Psoas muscle (tissue), 7 donors: ENCODE measurements at regions not wholly inside any gene's neighbourhood (a gene's known extent, or its start where the extent isn't known, plus 50 kb on each side); places are given as distances from the start of the nearest gene placed in this dataset.

Source experiments
- ATAC-seq, 4 donors: fragments of 200-7000 bp; cut with Tn5 transposase; one replicate each; pipeline ENCODE4 v1.9.1; 2020; ENCODE audit warnings: moderate library complexity in 3 of 4, mild to moderate bottlenecking in 2 of 4
- DNase-seq, 2 donors: peaks; one replicate each; pipeline ENCODE4 v3.0.0-alpha.2; 2020
- H3K27ac ChIP-seq: fragments of 200-600 bp; one replicate; pipeline ENCODE4 v1.8.0; 2022
- H3K27me3 ChIP-seq, 3 donors: fragments of 200-600 bp in 1 of 3; one replicate each; pipeline versions ENCODE4 v1.6.1 to v1.8.0; 2013 to 2022; ENCODE audit warnings: low read length in 2 of 3, mild to moderate bottlenecking in 2 of 3, moderate library complexity in 1 of 3; ENCODE audit not compliant: insufficient read depth in 3 of 3
- H3K36me3 ChIP-seq, 2 donors: fragments of 200-600 bp in 1 of 2; one replicate each; pipeline versions ENCODE4 v1.6.1 to v1.8.0; 2013 to 2022; ENCODE audit warnings: low read depth in 1 of 2, mild to moderate bottlenecking in 1 of 2, moderate library complexity in 1 of 2; ENCODE audit not compliant: insufficient read depth in 1 of 2
- H3K4me1 ChIP-seq: fragments of 200-600 bp; one replicate; pipeline ENCODE4 v1.8.0; 2022
- H3K4me3 ChIP-seq: fragments of 200-600 bp; one replicate; pipeline ENCODE4 v1.8.0; 2022; ENCODE audit warnings: mild to moderate bottlenecking
- H3K9me3 ChIP-seq: fragments of 200-600 bp; one replicate; pipeline ENCODE4 v1.8.0; 2022
- WGBS, 3 donors: extraction: QIAGEN DNeasy Blood & Tissue Kit; methylation state at CpG; one replicate each; pipeline versions ENCODE4 v1.1.6 to v1.1.7; 2013; 5-methylcytosine and 5-hydroxymethylcytosine counted together
- intact Hi-C, 2 donors: fragments of 100-400 bp; cut with DNase I; formaldehyde crosslinking; loops; one replicate each; pipeline versions ENCODE4 v1.11.0 to v1.14.2; 2022
- TF ChIP-seq, protein P1 (sequence below): fragments of 200-600 bp; IDR thresholded peaks from one replicate; pipeline ENCODE4 v1.8.0; 2022; ENCODE audit warnings: antibody characterized with exemption
- donor health status: healthy with polysubstance abuse.
- donor health status: DM: no; HTN: no; CAD: no; lungs with moderate emphysema.
- donor health status: Bipolar disorder and iron deficiency.
- donor health status: healthy.
- donor health status: DM: yes; HTN: yes; CAD: no.
- donor health status: DM: no; HTN: no; CAD: no.
- donor health status: DM: yes; HTN: yes; CAD: no.

DNA sequence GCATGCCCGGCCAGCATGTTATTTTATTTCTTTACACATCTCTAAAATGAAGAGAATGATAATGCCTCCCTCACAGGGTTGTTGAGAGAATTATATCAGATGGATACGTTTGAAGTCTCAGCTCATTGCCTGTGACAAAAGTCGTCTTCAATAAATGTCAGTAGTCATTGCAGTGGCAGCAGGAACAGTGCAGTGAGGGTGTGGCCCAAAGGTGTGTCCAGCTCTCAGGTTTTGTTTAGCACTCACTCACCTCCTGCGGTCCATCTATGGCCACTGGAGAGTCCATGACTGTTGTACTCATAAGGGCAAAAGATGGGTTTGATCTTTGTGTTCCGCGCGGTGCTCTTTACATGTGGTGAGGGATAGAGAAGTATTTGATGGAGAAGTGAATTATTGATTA lies 77.2 kb upstream of the TIAM2 start:
- Histone ChIP-seq H3K27ac (no peak overlapping the region), H3K4me1 (no peaks in the 10 kb centered on the region), H3K9me3 (no peaks in the 10 kb centered on the region), H3K4me3 (no peak overlapping the region), H3K36me3 (no peaks in the 10 kb centered on the region), H3K27me3 (no peaks in the 10 kb centered on the region)
- no peak for ATAC-seq
- 93 to 95% (median 95%) methylated on average over 7 of the region's 7 CpGs for WGBS, 3 donors
- intact Hi-C loops, result no loop called here
- no peak for DNase-seq
- TF ChIP-seq, protein P1, sequence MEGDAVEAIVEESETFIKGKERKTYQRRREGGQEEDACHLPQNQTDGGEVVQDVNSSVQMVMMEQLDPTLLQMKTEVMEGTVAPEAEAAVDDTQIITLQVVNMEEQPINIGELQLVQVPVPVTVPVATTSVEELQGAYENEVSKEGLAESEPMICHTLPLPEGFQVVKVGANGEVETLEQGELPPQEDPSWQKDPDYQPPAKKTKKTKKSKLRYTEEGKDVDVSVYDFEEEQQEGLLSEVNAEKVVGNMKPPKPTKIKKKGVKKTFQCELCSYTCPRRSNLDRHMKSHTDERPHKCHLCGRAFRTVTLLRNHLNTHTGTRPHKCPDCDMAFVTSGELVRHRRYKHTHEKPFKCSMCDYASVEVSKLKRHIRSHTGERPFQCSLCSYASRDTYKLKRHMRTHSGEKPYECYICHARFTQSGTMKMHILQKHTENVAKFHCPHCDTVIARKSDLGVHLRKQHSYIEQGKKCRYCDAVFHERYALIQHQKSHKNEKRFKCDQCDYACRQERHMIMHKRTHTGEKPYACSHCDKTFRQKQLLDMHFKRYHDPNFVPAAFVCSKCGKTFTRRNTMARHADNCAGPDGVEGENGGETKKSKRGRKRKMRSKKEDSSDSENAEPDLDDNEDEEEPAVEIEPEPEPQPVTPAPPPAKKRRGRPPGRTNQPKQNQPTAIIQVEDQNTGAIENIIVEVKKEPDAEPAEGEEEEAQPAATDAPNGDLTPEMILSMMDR, result no peak

- no peak for ATAC-seq
- H3K27ac ChIP-seq, result no peak overlapping the region
- H3K27me3 ChIP-seq, result no peaks in the 10 kb centered on the region
- no peak for DNase-seq
- H3K4me1 ChIP-seq, result no peaks in the 10 kb centered on the region
- no peaks in the 10 kb centered on the region for H3K36me3 ChIP-seq
- no peaks in the 10 kb centered on the region for H3K9me3 ChIP-seq
- intact Hi-C loops, result loop anchor here in 1 of 2 donors (10.0 kb wide), 1 partner anchor 325 kb away; no protein-coding TSS in a partner anchor
- no peak overlapping the region for H3K4me3 ChIP-seq
- TF ChIP-seq, protein P1, result no peak
- 87 to 92% (median 92%) methylated on average over 5 of the region's 5 CpGs for WGBS, 3 donors
These were observed 75.3 kb upstream of the TIAM2 start for GRCh38 chr6:154919806-154920205.

GRCh38 chr6:154920495-154921200 lies 74.5 kb upstream of the TIAM2 start:
- Histone ChIP-seq H3K4me1 (no peaks in the 10 kb centered on the region), H3K4me3 (no peak overlapping the region), H3K9me3 (no peaks in the 10 kb centered on the region), H3K27ac (no peak overlapping the region), H3K27me3 (no peaks in the 10 kb centered on the region), H3K36me3 (no peaks in the 10 kb centered on the region)
- DNase-seq (no peak), ATAC-seq (no peak)
- WGBS, 3 donors, result 68 to 76% (median 70%) methylated on average over 8 of the region's 8 CpGs
- TF ChIP-seq, protein P1, result no peak
- intact Hi-C loops, result loop anchor here in 1 of 2 donors (10.0 kb wide), 1 partner anchor 324 kb away; no protein-coding TSS in a partner anchor

DNA sequence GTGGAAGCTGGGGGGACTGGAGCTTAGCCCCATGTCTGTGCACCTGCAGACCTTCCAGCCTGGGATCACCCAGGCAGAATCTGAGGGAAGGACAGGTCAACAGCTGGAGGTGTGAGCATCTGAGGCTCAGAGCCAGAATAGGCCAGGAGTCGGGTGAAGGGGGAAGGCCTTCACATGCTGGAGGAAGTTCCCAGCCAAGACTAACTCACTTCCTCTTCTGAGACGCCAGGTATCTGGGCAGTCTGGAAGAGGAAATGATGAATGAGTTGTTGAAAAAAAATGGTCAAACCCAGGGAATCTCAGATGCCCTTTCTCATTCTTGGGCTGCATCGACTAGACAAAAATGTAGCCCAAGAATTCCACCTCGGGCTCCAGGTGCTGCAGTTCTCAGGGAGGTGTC lies 73.6 kb upstream of the TIAM2 start:
- intact Hi-C loops, result loop anchor here in 1 of 2 donors (10.0 kb wide), 1 partner anchor 323 kb away; no protein-coding TSS in a partner anchor
- Histone ChIP-seq H3K4me1 (no peaks in the 10 kb centered on the region), H3K4me3 (no peak overlapping the region), H3K27ac (no peak overlapping the region), H3K9me3 (no peaks in the 10 kb centered on the region), H3K36me3 (no peaks in the 10 kb centered on the region), H3K27me3 (no peaks in the 10 kb centered on the region)
- WGBS, 3 donors, result 75 to 81% (median 80%) methylated on average over 4 of the region's 4 CpGs
- TF ChIP-seq, protein P1, result no peak
- DNase-seq (no peak), ATAC-seq (no peak)
